ENCODE measurements at regions not wholly inside any gene's neighbourhood (a gene's known extent, or its start where the extent isn't known, plus 50 kb on each side); places are given as distances from the start of the nearest gene placed in this dataset.
"Not testable (repeated sequence)": the region's sequence is repeated elsewhere in the genome, so short reads cannot be mapped to it uniquely, and the experiment has no call there.

GRCh38 chr12:114616081-114616480 lies 67.9 kb downstream of the TBX3 start:
- no peak for DNase-seq

GRCh38 chr12:114614040-114614439 lies 69.9 kb downstream of the TBX3 start:
- no peak for DNase-seq

GRCh38 chr12:114612062-114612461 lies 71.9 kb downstream of the TBX3 start:
- DNase-seq: no peak

- DNase-seq: no peak
Measured at GRCh38 chr12:114611145-114612018, 72.6 kb downstream of the TBX3 start.

- no peak for DNase-seq
Measured at GRCh38 chr12:114608509-114608908, 75.5 kb downstream of the TBX3 start.

- DNase-seq: no peak
Measured at GRCh38 chr12:114605918-114606317, 78.1 kb downstream of the TBX3 start.

GRCh38 chr12:114604606-114605005 lies 79.4 kb downstream of the TBX3 start:
- DNase-seq: no peak

- not testable (repeated sequence) for DNase-seq
Measured at GRCh38 chr12:114600584-114600983, 83.4 kb downstream of the TBX3 start.

- DNase-seq: no peak
Measured at GRCh38 chr12:114598111-114598510, 85.9 kb downstream of the TBX3 start.

- no peak for DNase-seq
Measured at GRCh38 chr12:114592946-114593345, 91.0 kb downstream of the TBX3 start.

GRCh38 chr12:114588061-114588460 lies 95.9 kb downstream of the TBX3 start:
- no peak for DNase-seq

GRCh38 chr12:114580306-114580705 lies 103.7 kb downstream of the TBX3 start:
- DNase-seq: no peak

GRCh38 chr12:114579389-114579788 lies 104.6 kb downstream of the TBX3 start:
- DNase-seq: no peak

GRCh38 chr12:114562654-114563053 lies 121.3 kb downstream of the TBX3 start:
- DNase-seq: no peak

- no peak for DNase-seq
Measured at GRCh38 chr12:114555451-114555850, 128.5 kb downstream of the TBX3 start.

GRCh38 chr12:114547636-114548035 lies 136.3 kb downstream of the TBX3 start:
- DNase-seq: no peak

GRCh38 chr12:114530417-114530816 lies 124.5 kb upstream of the TBX5 start:
- DNase-seq: no peak

GRCh38 chr12:114529966-114530365 lies 124.0 kb upstream of the TBX5 start:
- DNase-seq: peak; percentile 3

- DNase-seq: no peak
Measured at GRCh38 chr12:114528766-114529165, 122.8 kb upstream of the TBX5 start.

GRCh38 chr12:114521160-114521559 lies 115.2 kb upstream of the TBX5 start:
- DNase-seq: not testable (repeated sequence)

GRCh38 chr12:114512351-114512750 lies 106.4 kb upstream of the TBX5 start:
- DNase-seq: no peak

GRCh38 chr12:114508529-114509129 lies 102.7 kb upstream of the TBX5 start:
- peak; percentile 67 for DNase-seq

GRCh38 chr12:114506651-114507050 lies 100.7 kb upstream of the TBX5 start:
- no peak for DNase-seq

- DNase-seq: no peak
Measured at GRCh38 chr12:114504311-114504710, 98.4 kb upstream of the TBX5 start.
